T-cell (primary cell): ENCODE measurements at regions not wholly inside any gene's neighbourhood (a gene's known extent, or its start where the extent isn't known, plus 50 kb on each side); places are given as distances from the start of the nearest gene placed in this dataset.

Experiments used
- ATAC-seq, 4 experiments: fragments of 200-7000 bp in 3 of 4; fragments of 150-1000 bp in 1 of 4; cut with Tn5 transposase; replicated peaks in 1 of 4; 1 replicate in 3 of 4; 2 replicates in 1 of 4; pipeline ENCODE4 v1.10.0; 2021; ENCODE audit warnings: moderate library complexity in 3 of 4, mild to moderate bottlenecking in 2 of 4, moderate number of reproducible peaks in 1 of 4
- CTCF ChIA-PET, 2 donors: fragments of 300-600 bp; sonication (Branson Sonifier 250); formaldehyde crosslinking; loops; one replicate each; lab custom pipeline; 2022; ENCODE audit warnings: antibody characterized with exemption in 2 of 2; lab: Charles Lee
- POLR2A ChIA-PET, 2 donors: fragments of 300-600 bp; sonication (Branson Sonifier 250); formaldehyde crosslinking; loops; one replicate each; lab custom pipeline; 2022; ENCODE audit warnings: antibody characterized with exemption in 2 of 2; lab: Charles Lee
- DNase-seq, 35 experiments: peaks; one replicate each; pipeline versions ENCODE4 v3.0.0 to v3.0.0-alpha.2; 2013 to 2023
- H3K27ac ChIP-seq: one replicate; pipeline ENCODE4 v1.5.1; 2013; ENCODE audit warnings: low read length
- H3K27me3 ChIP-seq, 2 experiments: replicated peaks in 1 of 2; 1 replicate in 1 of 2; 2 replicates in 1 of 2; pipeline versions ENCODE4 v1.6.1 to v1.7.0; 2013; ENCODE audit warnings: low read length in 1 of 2, mixed read lengths in 1 of 2; ENCODE audit not compliant: control insufficient read depth in 2 of 2, insufficient read depth in 2 of 2; ENCODE audit errors: extremely low read depth in 1 of 2
- H3K36me3 ChIP-seq, 2 donors: 1 replicate in 1 of 2; 2 replicates in 1 of 2; pipeline versions ENCODE4 v1.6.1 to v1.7.0; 2013; ENCODE audit warnings: low read length in 1 of 2; ENCODE audit not compliant: control insufficient read depth in 2 of 2, insufficient read depth in 1 of 2; ENCODE audit errors: extremely low read depth in 1 of 2
- H3K4me1 ChIP-seq, 2 experiments: 1 replicate in 1 of 2; 2 replicates in 1 of 2; pipeline versions ENCODE4 v1.6.1 to v1.7.0; 2013; ENCODE audit warnings: low read length in 2 of 2, mixed read lengths in 1 of 2; ENCODE audit not compliant: insufficient read depth in 2 of 2, control insufficient read depth in 1 of 2; ENCODE audit errors: extremely low read depth in 1 of 2
- H3K4me3 ChIP-seq, 2 donors: 1 replicate in 1 of 2; 2 replicates in 1 of 2; pipeline versions ENCODE4 v1.5.1 to v1.7.0; 2013; ENCODE audit warnings: mild to moderate bottlenecking in 2 of 2, low read length in 1 of 2, moderate library complexity in 1 of 2; ENCODE audit not compliant: control insufficient read depth in 1 of 2; ENCODE audit errors: extremely low read depth in 1 of 2
- H3K9me3 ChIP-seq: 2 replicates; pipeline ENCODE4 v1.7.0; 2013
- H3K27ac Mint-ChIP-seq, 2 donors: one replicate each; pipeline ENCODE4 v1.8.0; 2020 to 2021; ENCODE audit warnings: mild to moderate bottlenecking in 2 of 2, mixed read lengths in 2 of 2
- H3K27me3 Mint-ChIP-seq, 2 donors: one replicate each; pipeline ENCODE4 v1.8.0; 2021 to 2022; ENCODE audit warnings: mixed read lengths in 2 of 2
- H3K36me3 Mint-ChIP-seq: one replicate; pipeline ENCODE4 v1.8.0; 2021; ENCODE audit warnings: mixed read lengths
- H3K4me1 Mint-ChIP-seq, 3 donors: one replicate each; pipeline ENCODE4 v1.8.0; 2020 to 2022; ENCODE audit warnings: mixed read lengths in 3 of 3, mild to moderate bottlenecking in 1 of 3
- H3K4me3 Mint-ChIP-seq, 3 donors: one replicate each; pipeline ENCODE4 v1.8.0; 2020 to 2022; ENCODE audit warnings: mild to moderate bottlenecking in 3 of 3, mixed read lengths in 3 of 3, moderate library complexity in 3 of 3
- H3K9me3 Mint-ChIP-seq, 3 donors: one replicate each; pipeline ENCODE4 v1.8.0; 2020 to 2022; ENCODE audit warnings: mixed read lengths in 3 of 3
- WGBS: methylation state at CpG from one replicate; pipeline ENCODE4 v1.1.5; 2013; ENCODE audit warnings: missing lambda C conversion rate; ENCODE audit not compliant: insufficient coverage; 5-methylcytosine and 5-hydroxymethylcytosine counted together

DNA sequence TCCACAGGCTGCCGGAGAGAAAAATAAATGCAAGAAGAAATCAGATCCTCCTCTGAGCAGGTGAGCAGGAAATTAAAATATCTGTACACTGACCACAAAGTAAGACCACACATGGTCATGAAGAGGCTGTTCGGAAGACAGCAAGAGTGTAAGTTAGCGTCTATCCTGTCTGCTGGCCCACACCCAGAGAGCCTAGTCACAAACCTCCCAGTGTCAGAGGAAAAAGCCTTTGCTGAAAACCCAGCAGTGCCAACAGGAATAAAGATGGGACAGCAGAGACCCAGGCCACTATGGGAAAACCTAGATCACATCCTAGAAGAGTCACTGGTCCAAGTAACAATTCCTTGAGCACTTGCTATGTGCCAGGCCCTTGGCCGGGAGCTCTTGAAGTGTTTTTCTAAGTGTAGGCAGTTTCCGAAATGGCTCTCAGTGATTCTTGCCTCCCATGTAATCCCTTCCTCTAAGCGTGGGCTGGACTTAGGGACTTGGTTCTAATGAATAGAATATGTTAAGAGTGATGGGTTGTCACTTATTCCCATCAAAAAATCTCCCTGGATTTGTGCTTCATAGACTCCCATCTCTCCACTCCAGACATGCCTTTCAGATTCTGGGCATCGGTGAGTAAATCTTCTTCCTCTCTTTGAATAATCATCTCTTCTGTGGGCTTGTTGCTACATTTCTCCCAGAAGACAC is 110.9 kb upstream of the PKDCC start:
- Mint-ChIP-seq H3K4me3 (no peak overlapping the region), H3K36me3 (no peaks in the 10 kb centered on the region), H3K27ac (no peak overlapping the region), H3K4me1 (no peaks in the 10 kb centered on the region), H3K27me3 (peaks cover 4 to 6% of the 10 kb centered on the region in 2 donors), H3K9me3 (no peaks in the 10 kb centered on the region)
- Histone ChIP-seq H3K4me3 (no peak overlapping the region), H3K4me1 (no peaks in the 10 kb centered on the region), H3K27ac (no peak overlapping the region), H3K36me3 (no peaks in the 10 kb centered on the region), H3K9me3 (no peaks in the 10 kb centered on the region), H3K27me3 (peaks cover 0 to 13% of the 10 kb centered on the region in 2 experiments)
- ChIA-PET CTCF (no interaction called here), POLR2A (no interaction called here)
- ATAC-seq (no peak), DNase-seq (no peak)
- WGBS: 67% methylated on average over 2 of the region's 7 CpGs

GRCh38 chr2:41937464-41937906 is 110.3 kb upstream of the PKDCC start:
- H3K36me3 Mint-ChIP-seq: no peaks in the 10 kb centered on the region
- no peak overlapping the region for H3K27ac Mint-ChIP-seq
- H3K4me1 Mint-ChIP-seq: no peaks in the 10 kb centered on the region

GRCh38 chr2:41937921-41938708 is 109.7 kb upstream of the PKDCC start:
- no peak overlapping the region for H3K27ac Mint-ChIP-seq
- CTCF ChIA-PET: no interaction called here
- H3K36me3 Mint-ChIP-seq: no peaks in the 10 kb centered on the region
- Histone ChIP-seq H3K4me1 (no peaks in the 10 kb centered on the region), H3K9me3 (no peaks in the 10 kb centered on the region), H3K27ac (no peak overlapping the region), H3K4me3 (no peak overlapping the region), H3K27me3 (peaks cover 0 to 11% of the 10 kb centered on the region in 2 experiments), H3K36me3 (no peaks in the 10 kb centered on the region)
- POLR2A ChIA-PET: interaction anchor here in 1 of 2 donors (0.7 kb wide), 1 partner anchor 298 kb away, joined by 4 read pairs; no protein-coding TSS in a partner anchor
- DNase-seq (no peak), ATAC-seq (no peak)
- WGBS: 68% methylated on average over 8 of the region's 9 CpGs
- H3K27me3 Mint-ChIP-seq: peaks cover 6 to 9% of the 10 kb centered on the region in 2 donors
- no peaks in the 10 kb centered on the region for H3K9me3 Mint-ChIP-seq
- no peaks in the 10 kb centered on the region for H3K4me1 Mint-ChIP-seq
- no peak overlapping the region for H3K4me3 Mint-ChIP-seq

More at GRCh38 chr2:41937464-41937906, 110.3 kb upstream of the PKDCC start:
- Histone ChIP-seq H3K36me3 (no peaks in the 10 kb centered on the region), H3K9me3 (no peaks in the 10 kb centered on the region), H3K4me3 (no peak overlapping the region), H3K4me1 (no peaks in the 10 kb centered on the region), H3K27ac (no peak overlapping the region), H3K27me3 (peaks cover 0 to 11% of the 10 kb centered on the region in 2 experiments)
- no peak overlapping the region for H3K4me3 Mint-ChIP-seq
- ATAC-seq: no peak
- DNase-seq: no peak
- 89% methylated on average over 5 of the region's 5 CpGs for WGBS
- peaks cover 6 to 9% of the 10 kb centered on the region in 2 donors for H3K27me3 Mint-ChIP-seq
- ChIA-PET POLR2A (interaction anchor here in 1 of 2 donors (0.7 kb wide), 1 partner anchor 297 kb away, joined by 4 read pairs; no protein-coding TSS in a partner anchor), CTCF (no interaction called here)
- no peaks in the 10 kb centered on the region for H3K9me3 Mint-ChIP-seq

DNA sequence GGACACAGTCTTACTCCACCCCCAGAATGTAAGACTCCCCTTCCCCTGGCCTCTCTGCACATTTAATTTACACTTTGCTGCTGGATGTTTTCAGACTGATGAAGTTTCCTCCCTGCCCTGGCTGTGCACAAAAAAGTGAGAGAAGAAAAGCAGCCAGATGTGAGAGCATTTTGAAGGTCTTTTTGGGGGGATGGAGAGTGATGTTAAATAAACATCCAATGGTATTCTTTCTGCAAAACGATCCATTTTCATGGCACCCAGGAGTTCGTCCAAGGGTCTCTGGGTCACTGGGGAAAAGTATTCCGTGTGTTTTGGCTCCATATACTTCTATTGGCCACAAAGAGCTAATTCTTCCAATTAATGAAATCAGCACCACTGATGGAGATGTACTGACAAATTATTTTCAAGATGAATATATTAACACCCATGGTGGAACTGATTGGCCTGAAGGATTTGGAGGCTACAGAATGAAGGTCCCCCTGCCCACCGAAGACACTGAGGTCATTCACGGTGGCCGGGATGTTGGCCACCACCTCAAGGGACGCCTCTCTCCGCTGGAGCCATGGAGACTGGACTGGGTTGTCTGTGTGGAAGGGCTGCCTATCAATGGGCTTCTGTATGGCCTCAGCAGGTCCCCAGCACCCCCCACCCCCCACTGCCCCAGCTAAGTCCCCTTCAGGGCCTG is 107.6 kb upstream of the PKDCC start:
- no peaks in the 10 kb centered on the region for H3K9me3 ChIP-seq
- ChIA-PET POLR2A (no interaction called here), CTCF (no interaction called here)
- no peak for DNase-seq
- 100% methylated on average over 1 of the region's 8 CpGs for WGBS
- H3K4me3 Mint-ChIP-seq: no peak overlapping the region
- no peaks in the 10 kb centered on the region for H3K36me3 Mint-ChIP-seq
- no peak overlapping the region for H3K27ac Mint-ChIP-seq
- H3K4me1 Mint-ChIP-seq: no peaks in the 10 kb centered on the region
- no peak for ATAC-seq
- H3K27ac ChIP-seq: no peak overlapping the region
- H3K36me3 ChIP-seq: no peaks in the 10 kb centered on the region
- peaks cover 11 to 12% of the 10 kb centered on the region in 2 donors for H3K27me3 Mint-ChIP-seq
- no peaks in the 10 kb centered on the region for H3K4me1 ChIP-seq
- H3K4me3 ChIP-seq: no peak overlapping the region
- H3K9me3 Mint-ChIP-seq: no peaks in the 10 kb centered on the region
- peaks cover 0 to 11% of the 10 kb centered on the region in 2 experiments for H3K27me3 ChIP-seq

DNA sequence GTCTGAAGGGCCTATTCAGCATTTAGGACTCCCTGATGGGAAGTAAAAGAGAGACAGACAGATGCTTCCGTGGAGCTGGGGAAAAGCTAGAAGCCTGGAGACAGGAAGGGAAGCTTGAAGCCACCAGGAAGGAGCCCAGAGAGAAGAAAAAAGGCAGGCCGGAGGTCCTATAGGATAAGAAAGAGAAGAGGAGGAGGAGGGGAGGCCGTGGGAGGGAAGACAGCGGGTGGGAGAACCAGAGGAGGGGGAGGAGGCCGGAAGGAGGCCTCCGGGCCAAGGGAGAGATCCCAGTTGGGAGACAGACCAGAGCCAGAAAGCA is 107.1 kb upstream of the PKDCC start:
- H3K36me3 Mint-ChIP-seq: no peaks in the 10 kb centered on the region
- no peak for ATAC-seq
- peaks cover 12 to 13% of the 10 kb centered on the region in 2 donors for H3K27me3 Mint-ChIP-seq
- CTCF ChIA-PET: no interaction called here
- 67% methylated on average over 6 of the region's 6 CpGs for WGBS
- DNase-seq: no peak
- POLR2A ChIA-PET: no interaction called here
- no peaks in the 10 kb centered on the region for H3K36me3 ChIP-seq
- H3K9me3 ChIP-seq: no peaks in the 10 kb centered on the region
- H3K4me1 Mint-ChIP-seq: no peaks in the 10 kb centered on the region
- H3K4me3 Mint-ChIP-seq: no peak overlapping the region
- no peak overlapping the region for H3K4me3 ChIP-seq
- no peak overlapping the region for H3K27ac ChIP-seq
- no peaks in the 10 kb centered on the region for H3K4me1 ChIP-seq
- H3K9me3 Mint-ChIP-seq: no peaks in the 10 kb centered on the region
- H3K27me3 ChIP-seq: peaks cover 0 to 11% of the 10 kb centered on the region in 2 experiments
- H3K27ac Mint-ChIP-seq: no peak overlapping the region

DNA sequence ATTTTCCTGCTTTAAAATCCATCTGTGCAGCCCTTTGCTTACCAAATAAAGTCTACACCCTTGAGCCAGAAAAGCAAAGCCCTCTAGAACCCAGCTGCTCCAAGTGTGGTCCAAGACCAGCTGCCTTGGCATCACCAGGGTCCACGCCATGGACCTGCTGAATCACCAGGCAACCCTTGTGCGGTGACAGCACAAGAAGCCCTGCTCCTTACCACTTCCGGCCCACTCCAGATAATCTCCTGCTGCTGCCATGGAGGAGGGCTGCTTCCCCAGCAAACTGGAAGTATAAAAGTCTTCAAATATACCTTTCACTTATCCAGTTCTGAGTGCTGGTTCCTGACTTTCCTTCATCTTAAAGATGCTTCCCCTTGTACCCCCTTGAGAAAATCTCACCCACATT is 106.0 kb upstream of the PKDCC start:
- peaks cover 0 to 11% of the 10 kb centered on the region in 2 experiments for H3K27me3 ChIP-seq
- H3K36me3 ChIP-seq: no peaks in the 10 kb centered on the region
- Mint-ChIP-seq H3K36me3 (no peaks in the 10 kb centered on the region), H3K4me3 (no peak overlapping the region), H3K9me3 (no peaks in the 10 kb centered on the region), H3K4me1 (no peaks in the 10 kb centered on the region), H3K27ac (no peak overlapping the region), H3K27me3 (peaks cover 13 to 16% of the 10 kb centered on the region in 2 donors)
- no peak for DNase-seq
- no peak for ATAC-seq
- no peaks in the 10 kb centered on the region for H3K9me3 ChIP-seq
- no peak overlapping the region for H3K27ac ChIP-seq
- ChIA-PET CTCF (no interaction called here), POLR2A (no interaction called here)
- H3K4me1 ChIP-seq: no peaks in the 10 kb centered on the region
- H3K4me3 ChIP-seq: no peak overlapping the region
- WGBS: 80% methylated on average over 2 of the region's 3 CpGs
